22Rv1 (cell line): ENCODE measurements at regions not wholly inside any gene's neighbourhood (a gene's known extent, or its start where the extent isn't known, plus 50 kb on each side); places are given as distances from the start of the nearest gene placed in this dataset.

ENCODE experiments used
- ZFX ChIP-seq: fragments of 450-650 bp; IDR thresholded peaks from 2 replicates; pipeline ENCODE4 v1.6.1; 2017; ENCODE audit warnings: antibody characterized with exemption, borderline replicate concordance
- TF ChIP-seq, protein P1 (sequence below): fragments of 450-650 bp; IDR thresholded peaks from 2 replicates; pipeline ENCODE4 v1.5.1; 2017; ENCODE audit warnings: mild to moderate bottlenecking

- TF ChIP-seq, protein P1, sequence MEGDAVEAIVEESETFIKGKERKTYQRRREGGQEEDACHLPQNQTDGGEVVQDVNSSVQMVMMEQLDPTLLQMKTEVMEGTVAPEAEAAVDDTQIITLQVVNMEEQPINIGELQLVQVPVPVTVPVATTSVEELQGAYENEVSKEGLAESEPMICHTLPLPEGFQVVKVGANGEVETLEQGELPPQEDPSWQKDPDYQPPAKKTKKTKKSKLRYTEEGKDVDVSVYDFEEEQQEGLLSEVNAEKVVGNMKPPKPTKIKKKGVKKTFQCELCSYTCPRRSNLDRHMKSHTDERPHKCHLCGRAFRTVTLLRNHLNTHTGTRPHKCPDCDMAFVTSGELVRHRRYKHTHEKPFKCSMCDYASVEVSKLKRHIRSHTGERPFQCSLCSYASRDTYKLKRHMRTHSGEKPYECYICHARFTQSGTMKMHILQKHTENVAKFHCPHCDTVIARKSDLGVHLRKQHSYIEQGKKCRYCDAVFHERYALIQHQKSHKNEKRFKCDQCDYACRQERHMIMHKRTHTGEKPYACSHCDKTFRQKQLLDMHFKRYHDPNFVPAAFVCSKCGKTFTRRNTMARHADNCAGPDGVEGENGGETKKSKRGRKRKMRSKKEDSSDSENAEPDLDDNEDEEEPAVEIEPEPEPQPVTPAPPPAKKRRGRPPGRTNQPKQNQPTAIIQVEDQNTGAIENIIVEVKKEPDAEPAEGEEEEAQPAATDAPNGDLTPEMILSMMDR: no peak
- TF ChIP-seq ZFX: no peak
Observed at GRCh38 chr15:38193496-38193895, 59.1 kb upstream of the SPRED1 start.
